ENCODE measurements at regions not wholly inside any gene's neighbourhood (a gene's known extent, or its start where the extent isn't known, plus 50 kb on each side); places are given as distances from the start of the nearest gene placed in this dataset.

DNA sequence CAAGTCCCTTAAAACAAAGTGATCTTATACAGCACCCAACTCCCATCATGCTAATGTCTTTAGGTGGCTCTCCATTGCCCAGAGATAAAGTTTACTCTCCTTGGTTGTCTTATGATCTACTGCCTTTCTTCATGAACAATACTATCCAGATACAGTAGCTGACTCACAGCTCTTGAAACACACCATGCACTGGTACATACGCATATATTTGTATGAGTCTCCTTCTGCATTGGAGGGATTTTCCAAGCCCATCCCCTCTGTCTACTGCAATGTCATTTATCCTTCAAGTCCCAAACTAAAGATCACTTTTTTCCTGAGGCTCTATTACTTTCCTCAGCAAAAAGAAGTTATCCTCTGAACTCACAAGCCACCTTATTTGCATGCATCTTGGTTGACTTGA lies 84.7 kb upstream of the LRATD1 start:
- TF ChIP-seq, protein P1, sequence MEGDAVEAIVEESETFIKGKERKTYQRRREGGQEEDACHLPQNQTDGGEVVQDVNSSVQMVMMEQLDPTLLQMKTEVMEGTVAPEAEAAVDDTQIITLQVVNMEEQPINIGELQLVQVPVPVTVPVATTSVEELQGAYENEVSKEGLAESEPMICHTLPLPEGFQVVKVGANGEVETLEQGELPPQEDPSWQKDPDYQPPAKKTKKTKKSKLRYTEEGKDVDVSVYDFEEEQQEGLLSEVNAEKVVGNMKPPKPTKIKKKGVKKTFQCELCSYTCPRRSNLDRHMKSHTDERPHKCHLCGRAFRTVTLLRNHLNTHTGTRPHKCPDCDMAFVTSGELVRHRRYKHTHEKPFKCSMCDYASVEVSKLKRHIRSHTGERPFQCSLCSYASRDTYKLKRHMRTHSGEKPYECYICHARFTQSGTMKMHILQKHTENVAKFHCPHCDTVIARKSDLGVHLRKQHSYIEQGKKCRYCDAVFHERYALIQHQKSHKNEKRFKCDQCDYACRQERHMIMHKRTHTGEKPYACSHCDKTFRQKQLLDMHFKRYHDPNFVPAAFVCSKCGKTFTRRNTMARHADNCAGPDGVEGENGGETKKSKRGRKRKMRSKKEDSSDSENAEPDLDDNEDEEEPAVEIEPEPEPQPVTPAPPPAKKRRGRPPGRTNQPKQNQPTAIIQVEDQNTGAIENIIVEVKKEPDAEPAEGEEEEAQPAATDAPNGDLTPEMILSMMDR (IDR thresholded peaks at IDR 0.05; ENCODE audit: insufficient read depth, low read length, poor library complexity, severe bottlenecking), result no peak
- TF ChIP-seq EZH2phosphoT487 (conservative IDR thresholded peaks at IDR 0.05; ENCODE audit: low read length), result no peak
